Stomach (tissue), 4 donors: ENCODE measurements at regions not wholly inside any gene's neighbourhood (a gene's known extent, or its start where the extent isn't known, plus 50 kb on each side); places are given as distances from the start of the nearest gene placed in this dataset.

Source experiments
- EP300 ChIP-seq: sonication (generic); formaldehyde crosslinking; IDR thresholded peaks from one replicate; pipeline ENCODE4 v1.6.1; 2017; ENCODE audit warnings: antibody characterized with exemption
- POLR2A ChIP-seq, 4 donors: fragments of 450-650 bp; IDR thresholded peaks; one replicate each; pipeline ENCODE4 v1.6.1; 2016; ENCODE audit warnings: antibody characterized with exemption in 4 of 4, control low read depth in 2 of 4, mild to moderate bottlenecking in 1 of 4, moderate library complexity in 1 of 4
- POLR2AphosphoS5 ChIP-seq, 3 donors: sonication (generic); formaldehyde crosslinking; IDR thresholded peaks; one replicate each; pipeline ENCODE4 v1.6.1; 2016; ENCODE audit warnings: antibody characterized with exemption in 3 of 3
- TF ChIP-seq, protein P1 (sequence below), 7 experiments: fragments of 450-650 bp in 4 of 7; fragments of 200-600 bp in 3 of 7; sonication (generic) in 3 of 7; IDR thresholded peaks; one replicate each; pipeline ENCODE4 v1.5.1; 2016 to 2019; ENCODE audit warnings: antibody characterized with exemption in 7 of 7, control low read depth in 2 of 7, mild to moderate bottlenecking in 1 of 7

DNA sequence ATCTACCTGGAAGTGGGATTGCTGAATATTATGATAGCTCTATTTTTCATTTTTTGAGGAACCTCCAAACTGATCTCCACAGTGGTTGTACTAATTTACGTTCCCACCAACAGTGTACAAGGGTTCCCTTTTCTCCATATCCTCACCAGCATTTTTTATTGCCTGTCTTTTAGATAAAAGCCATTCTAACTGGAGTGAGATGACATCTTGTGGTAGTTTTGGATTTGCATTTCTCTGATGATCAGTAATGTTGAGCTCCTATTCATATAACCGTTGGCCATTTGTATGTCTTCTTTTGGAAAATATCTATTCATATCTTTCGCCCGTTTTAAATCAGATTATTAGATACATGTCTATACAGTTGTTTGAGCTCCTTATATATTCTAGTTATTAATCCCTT lies 101.8 kb downstream of the RASGEF1B start:
- TF ChIP-seq, protein P1, sequence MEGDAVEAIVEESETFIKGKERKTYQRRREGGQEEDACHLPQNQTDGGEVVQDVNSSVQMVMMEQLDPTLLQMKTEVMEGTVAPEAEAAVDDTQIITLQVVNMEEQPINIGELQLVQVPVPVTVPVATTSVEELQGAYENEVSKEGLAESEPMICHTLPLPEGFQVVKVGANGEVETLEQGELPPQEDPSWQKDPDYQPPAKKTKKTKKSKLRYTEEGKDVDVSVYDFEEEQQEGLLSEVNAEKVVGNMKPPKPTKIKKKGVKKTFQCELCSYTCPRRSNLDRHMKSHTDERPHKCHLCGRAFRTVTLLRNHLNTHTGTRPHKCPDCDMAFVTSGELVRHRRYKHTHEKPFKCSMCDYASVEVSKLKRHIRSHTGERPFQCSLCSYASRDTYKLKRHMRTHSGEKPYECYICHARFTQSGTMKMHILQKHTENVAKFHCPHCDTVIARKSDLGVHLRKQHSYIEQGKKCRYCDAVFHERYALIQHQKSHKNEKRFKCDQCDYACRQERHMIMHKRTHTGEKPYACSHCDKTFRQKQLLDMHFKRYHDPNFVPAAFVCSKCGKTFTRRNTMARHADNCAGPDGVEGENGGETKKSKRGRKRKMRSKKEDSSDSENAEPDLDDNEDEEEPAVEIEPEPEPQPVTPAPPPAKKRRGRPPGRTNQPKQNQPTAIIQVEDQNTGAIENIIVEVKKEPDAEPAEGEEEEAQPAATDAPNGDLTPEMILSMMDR (IDR thresholded peaks at IDR 0.05), result no peak
- TF ChIP-seq POLR2AphosphoS5 (IDR thresholded peaks at IDR 0.05), result no peak
- TF ChIP-seq EP300, result no peak
- TF ChIP-seq POLR2A (IDR thresholded peaks at IDR 0.05), result no peak
